Caco-2 (cell line): ENCODE measurements at regions not wholly inside any gene's neighbourhood (a gene's known extent, or its start where the extent isn't known, plus 50 kb on each side); places are given as distances from the start of the nearest gene placed in this dataset.

Source experiments
- BruUV-seq: library from RNA; stranded (reverse); fragments of 400-500 nt; replicated peaks from 2 replicates; lab custom pipeline; 2021; lab: Mats Ljungman, UMichigan
- CTCF ChIA-PET: fragments of 300-600 bp; sonication (Branson Sonifier 250); formaldehyde crosslinking; loops from one replicate; lab custom pipeline; 2022; ENCODE audit warnings: antibody characterized with exemption; lab: Charles Lee
- POLR2A ChIA-PET: fragments of 300-600 bp; sonication (Branson Sonifier 250); formaldehyde crosslinking; loops from one replicate; lab custom pipeline; 2022; ENCODE audit warnings: antibody characterized with exemption; lab: Charles Lee
- DNase-seq, 2 experiments: peaks; one replicate each; pipeline versions ENCODE4 v3.0.0 to v3.0.0-alpha.2; 2020 to 2022
- H3K27me3 ChIP-seq: replicated peaks from 2 replicates; pipeline ENCODE4 v1.6.0; 2011; ENCODE audit warnings: low read length; ENCODE audit not compliant: control insufficient read depth, insufficient read depth
- H3K36me3 ChIP-seq: 2 replicates; pipeline ENCODE4 v1.5.1; 2011; ENCODE audit warnings: low read length; ENCODE audit not compliant: control insufficient read depth, insufficient read depth
- H3K4me1 ChIP-seq: fragments of 250-450 bp; sonication (Bioruptor Pico); 2 replicates; pipeline ENCODE4 v1.5.1; 2020; ENCODE audit warnings: mild to moderate bottlenecking
- H3K4me3 ChIP-seq: 2 replicates; pipeline ENCODE4 v1.5.1; 2011; ENCODE audit warnings: low read depth, mild to moderate bottlenecking, control low read depth, low read length
- H3K9me3 ChIP-seq: fragments of 250-450 bp; sonication (Bioruptor Pico); 2 replicates; pipeline ENCODE4 v1.5.1; 2020; ENCODE audit warnings: mild to moderate bottlenecking, moderate library complexity
- H3K27ac Mint-ChIP-seq: one replicate; pipeline ENCODE4 v1.8.0; 2022; ENCODE audit warnings: mixed read lengths; ENCODE audit not compliant: unreplicated experiment
- H3K27me3 Mint-ChIP-seq: one replicate; pipeline ENCODE4 v1.8.0; 2022; ENCODE audit warnings: mixed read lengths; ENCODE audit not compliant: insufficient read depth, unreplicated experiment
- H3K36me3 Mint-ChIP-seq: one replicate; pipeline ENCODE4 v1.8.0; 2022; ENCODE audit warnings: mild to moderate bottlenecking, mixed read lengths; ENCODE audit not compliant: insufficient read depth, unreplicated experiment
- H3K4me1 Mint-ChIP-seq: one replicate; pipeline ENCODE4 v1.8.0; 2022; ENCODE audit warnings: low read depth, mixed read lengths; ENCODE audit not compliant: unreplicated experiment
- H3K4me3 Mint-ChIP-seq: one replicate; pipeline ENCODE4 v1.8.0; 2022; ENCODE audit warnings: mild to moderate bottlenecking, moderate library complexity, mixed read lengths; ENCODE audit not compliant: unreplicated experiment
- H3K9me3 Mint-ChIP-seq: one replicate; pipeline ENCODE4 v1.8.0; 2022; ENCODE audit warnings: mixed read lengths; ENCODE audit not compliant: unreplicated experiment
- intact Hi-C: fragments of 100-400 bp; cut with micrococcal nuclease; formaldehyde crosslinking; loops from one replicate; pipeline ENCODE4 v1.10.0; 2022; ENCODE audit not compliant: unreplicated experiment
- TF ChIP-seq, protein P1 (sequence below), 2 experiments: fragments of 200-600 bp in 1 of 2; IDR thresholded peaks; 1 replicate in 1 of 2; 2 replicates in 1 of 2; pipeline versions ENCODE4 v1.5.1 to v1.8.0; 2011 to 2022; ENCODE audit warnings: antibody characterized with exemption in 1 of 2, control low read depth in 1 of 2, inconsistent platforms in 1 of 2, low read depth in 1 of 2, low read length in 1 of 2, mild to moderate bottlenecking in 1 of 2, moderate library complexity in 1 of 2; ENCODE audit not compliant: insufficient read depth in 1 of 2, severe bottlenecking in 1 of 2, unreplicated experiment in 1 of 2

DNA sequence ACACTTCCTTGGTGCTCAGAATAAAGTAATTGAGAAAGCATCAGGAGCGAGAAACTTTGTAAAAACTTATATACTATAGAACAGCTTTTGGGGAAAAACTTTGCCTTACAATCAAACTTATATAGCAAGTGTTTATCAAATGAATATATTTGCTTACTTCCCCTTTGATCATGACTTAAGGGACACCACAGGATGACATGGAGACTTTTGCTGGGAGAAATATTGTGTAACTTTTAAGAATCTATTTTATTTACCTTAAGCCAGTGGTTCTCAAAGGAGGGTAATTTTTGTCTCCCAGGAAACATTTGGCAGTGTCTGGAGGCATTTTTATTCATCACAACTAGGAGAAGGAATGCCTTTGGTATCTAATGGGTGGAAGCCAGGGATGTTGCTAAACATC lies 173.8 kb upstream of the HABP2 start:
- Mint-ChIP-seq H3K27ac (no peak overlapping the region), H3K9me3 (no peaks in the 10 kb centered on the region), H3K36me3 (no peaks in the 10 kb centered on the region), H3K4me3 (no peak overlapping the region), H3K27me3 (peaks cover 14% of the 10 kb centered on the region), H3K4me1 (no peaks in the 10 kb centered on the region)
- CTCF ChIA-PET, result no interaction called here
- H3K4me3 ChIP-seq, result no peak overlapping the region
- TF ChIP-seq, protein P1, sequence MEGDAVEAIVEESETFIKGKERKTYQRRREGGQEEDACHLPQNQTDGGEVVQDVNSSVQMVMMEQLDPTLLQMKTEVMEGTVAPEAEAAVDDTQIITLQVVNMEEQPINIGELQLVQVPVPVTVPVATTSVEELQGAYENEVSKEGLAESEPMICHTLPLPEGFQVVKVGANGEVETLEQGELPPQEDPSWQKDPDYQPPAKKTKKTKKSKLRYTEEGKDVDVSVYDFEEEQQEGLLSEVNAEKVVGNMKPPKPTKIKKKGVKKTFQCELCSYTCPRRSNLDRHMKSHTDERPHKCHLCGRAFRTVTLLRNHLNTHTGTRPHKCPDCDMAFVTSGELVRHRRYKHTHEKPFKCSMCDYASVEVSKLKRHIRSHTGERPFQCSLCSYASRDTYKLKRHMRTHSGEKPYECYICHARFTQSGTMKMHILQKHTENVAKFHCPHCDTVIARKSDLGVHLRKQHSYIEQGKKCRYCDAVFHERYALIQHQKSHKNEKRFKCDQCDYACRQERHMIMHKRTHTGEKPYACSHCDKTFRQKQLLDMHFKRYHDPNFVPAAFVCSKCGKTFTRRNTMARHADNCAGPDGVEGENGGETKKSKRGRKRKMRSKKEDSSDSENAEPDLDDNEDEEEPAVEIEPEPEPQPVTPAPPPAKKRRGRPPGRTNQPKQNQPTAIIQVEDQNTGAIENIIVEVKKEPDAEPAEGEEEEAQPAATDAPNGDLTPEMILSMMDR (IDR thresholded peaks at IDR 0.05; ENCODE audit: insufficient read depth in 1 of 2, low read depth in 1 of 2, low read length in 1 of 2, severe bottlenecking in 1 of 2, unreplicated experiment in 1 of 2), result no peak
- no peaks in the 10 kb centered on the region for H3K9me3 ChIP-seq
- DNase-seq, result no peak
- no peaks in the 10 kb centered on the region for H3K4me1 ChIP-seq
- no TSS peak for BruUV-seq
- no peaks in the 10 kb centered on the region for H3K36me3 ChIP-seq
- no peaks in the 10 kb centered on the region for H3K27me3 ChIP-seq
- POLR2A ChIA-PET, result no interaction called here
- intact Hi-C loops, result no loop called here

DNA sequence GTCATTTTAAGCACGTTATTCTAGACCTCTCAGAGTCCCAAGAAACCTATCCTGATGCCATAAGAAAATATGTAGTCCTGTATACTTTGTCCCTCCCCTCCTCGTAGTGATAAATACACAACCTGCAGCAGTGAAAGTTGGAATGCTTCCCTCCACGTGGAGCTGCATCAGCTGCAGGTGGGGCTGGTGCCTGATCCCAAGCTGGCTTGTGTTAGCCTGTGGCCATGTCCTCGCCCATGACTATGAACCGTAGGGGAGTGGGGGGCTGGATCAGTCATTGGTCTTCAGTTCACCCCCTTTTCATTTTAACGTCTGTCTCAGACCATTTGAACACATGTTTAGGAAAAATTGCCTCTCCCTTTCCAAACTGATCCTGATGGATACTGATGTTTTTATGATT lies 171.4 kb upstream of the HABP2 start:
- Histone ChIP-seq H3K4me1 (no peaks in the 10 kb centered on the region), H3K4me3 (no peak overlapping the region), H3K36me3 (no peaks in the 10 kb centered on the region), H3K27me3 (no peaks in the 10 kb centered on the region), H3K9me3 (no peaks in the 10 kb centered on the region)
- ChIA-PET POLR2A (no interaction called here), CTCF (no interaction called here)
- TF ChIP-seq, protein P1 (IDR thresholded peaks at IDR 0.05; ENCODE audit: insufficient read depth in 1 of 2, low read depth in 1 of 2, low read length in 1 of 2, severe bottlenecking in 1 of 2, unreplicated experiment in 1 of 2), result no peak
- Mint-ChIP-seq H3K9me3 (no peaks in the 10 kb centered on the region), H3K36me3 (no peaks in the 10 kb centered on the region), H3K4me3 (no peak overlapping the region), H3K27ac (no peak overlapping the region), H3K27me3 (peaks cover 12% of the 10 kb centered on the region), H3K4me1 (peaks cover 6% of the 10 kb centered on the region)
- DNase-seq, result no peak
- no TSS peak for BruUV-seq
- intact Hi-C loops, result no loop called here

DNA sequence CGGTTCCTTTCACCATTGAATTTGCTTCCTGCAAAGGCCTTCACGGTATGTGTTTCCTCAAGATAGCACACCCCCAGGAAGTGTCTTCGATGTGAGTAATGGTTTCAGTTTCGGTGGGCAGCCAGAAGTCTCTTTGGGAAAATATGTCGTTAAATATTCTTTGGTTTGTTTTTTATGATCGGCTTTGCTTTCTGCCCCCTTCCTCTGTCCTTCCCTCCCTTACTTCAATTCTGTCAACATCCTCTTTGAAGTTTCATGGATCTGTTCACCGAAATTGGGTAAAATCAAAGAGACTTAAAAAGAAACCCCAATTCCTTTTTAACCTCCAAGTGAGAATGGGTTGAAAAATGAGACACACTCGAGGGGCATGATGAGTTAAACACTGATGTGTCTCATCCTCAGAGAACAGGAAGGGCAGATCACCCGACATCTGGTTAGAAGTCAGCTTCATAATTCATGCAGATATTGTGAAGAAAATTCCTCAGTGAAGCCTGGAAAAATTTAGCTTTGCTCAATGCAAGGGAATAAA lies 170.8 kb upstream of the HABP2 start:
- Mint-ChIP-seq H3K27me3 (peaks cover 10% of the 10 kb centered on the region), H3K27ac (no peak overlapping the region), H3K4me1 (peaks cover 6% of the 10 kb centered on the region), H3K9me3 (no peaks in the 10 kb centered on the region), H3K36me3 (no peaks in the 10 kb centered on the region), H3K4me3 (no peak overlapping the region)
- DNase-seq, result no peak
- intact Hi-C loops, result no loop called here
- Histone ChIP-seq H3K36me3 (no peaks in the 10 kb centered on the region), H3K4me1 (no peaks in the 10 kb centered on the region), H3K9me3 (no peaks in the 10 kb centered on the region), H3K27me3 (no peaks in the 10 kb centered on the region), H3K4me3 (no peak overlapping the region)
- no TSS peak for BruUV-seq
- TF ChIP-seq, protein P1 (IDR thresholded peaks at IDR 0.05; ENCODE audit: insufficient read depth in 1 of 2, low read depth in 1 of 2, low read length in 1 of 2, severe bottlenecking in 1 of 2, unreplicated experiment in 1 of 2), result no peak
- POLR2A ChIA-PET, result no interaction called here
- CTCF ChIA-PET, result no interaction called here
